ENCODE measurements at regions not wholly inside any gene's neighbourhood (a gene's known extent, or its start where the extent isn't known, plus 50 kb on each side); places are given as distances from the start of the nearest gene placed in this dataset.
"Not testable (repeated sequence)": the region's sequence is repeated elsewhere in the genome, so short reads cannot be mapped to it uniquely, and the experiment has no call there.

GRCh38 chr2:91567546-91568335 is 2876.3 kb downstream of the RPIA start:
- DNase-seq; H3K4me3 Mint-ChIP-seq; H3K9me3 Mint-ChIP-seq; H3K27ac Mint-ChIP-seq; H3K4me1 Mint-ChIP-seq (ENCODE audit: low read depth); H3K27me3 Mint-ChIP-seq; H3K36me3 Mint-ChIP-seq (ENCODE audit: low read depth): not testable (repeated sequence)

- not testable (repeated sequence) for H3K27me3 Mint-ChIP-seq; H3K4me1 Mint-ChIP-seq (ENCODE audit: low read depth); H3K9me3 Mint-ChIP-seq; DNase-seq; H3K27ac Mint-ChIP-seq; H3K36me3 Mint-ChIP-seq (ENCODE audit: low read depth); H3K4me3 Mint-ChIP-seq
These were observed 2877.2 kb downstream of the RPIA start for GRCh38 chr2:91568391-91569338.

- not testable (repeated sequence) for DNase-seq; H3K4me3 Mint-ChIP-seq; H3K4me1 Mint-ChIP-seq (ENCODE audit: low read depth); H3K9me3 Mint-ChIP-seq; H3K27me3 Mint-ChIP-seq; H3K27ac Mint-ChIP-seq; H3K36me3 Mint-ChIP-seq (ENCODE audit: low read depth)
These were observed 2879.9 kb downstream of the RPIA start for GRCh38 chr2:91571239-91571923.

GRCh38 chr2:91573018-91573417 is 2881.5 kb downstream of the RPIA start:
- not testable (repeated sequence) for DNase-seq; H3K27ac Mint-ChIP-seq; H3K4me1 Mint-ChIP-seq (ENCODE audit: low read depth); H3K36me3 Mint-ChIP-seq (ENCODE audit: low read depth); H3K9me3 Mint-ChIP-seq; H3K27me3 Mint-ChIP-seq; H3K4me3 Mint-ChIP-seq

- H3K9me3 Mint-ChIP-seq; H3K4me3 Mint-ChIP-seq; H3K4me1 Mint-ChIP-seq (ENCODE audit: low read depth); H3K27me3 Mint-ChIP-seq; H3K36me3 Mint-ChIP-seq (ENCODE audit: low read depth); H3K27ac Mint-ChIP-seq; DNase-seq: not testable (repeated sequence)
These were observed 2882.3 kb downstream of the RPIA start for GRCh38 chr2:91573755-91574154.

DNA sequence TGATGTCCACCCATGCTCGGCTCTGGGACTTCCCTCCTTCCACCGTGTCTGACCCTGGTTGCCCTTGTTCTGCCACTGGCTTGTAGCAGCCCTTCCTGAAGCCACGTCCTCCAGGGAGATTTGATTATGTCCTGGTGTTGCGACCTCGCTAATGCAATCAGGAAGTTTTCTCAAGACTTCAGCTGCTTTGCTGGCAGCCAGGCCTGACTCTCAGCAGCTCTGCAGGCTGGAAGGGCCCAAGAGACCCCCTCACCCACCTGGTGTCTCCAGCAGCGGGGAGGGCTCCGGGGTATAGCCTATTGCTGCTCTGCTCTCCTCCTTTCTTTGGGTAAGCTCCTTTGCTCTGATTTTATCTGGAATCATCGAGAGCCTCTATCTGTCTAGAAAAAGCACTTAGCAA is 2882.8 kb downstream of the RPIA start:
- not testable (repeated sequence) for H3K4me1 Mint-ChIP-seq (ENCODE audit: low read depth); DNase-seq; H3K36me3 Mint-ChIP-seq (ENCODE audit: low read depth); H3K27me3 Mint-ChIP-seq; H3K27ac Mint-ChIP-seq; H3K4me3 Mint-ChIP-seq; H3K9me3 Mint-ChIP-seq

DNA sequence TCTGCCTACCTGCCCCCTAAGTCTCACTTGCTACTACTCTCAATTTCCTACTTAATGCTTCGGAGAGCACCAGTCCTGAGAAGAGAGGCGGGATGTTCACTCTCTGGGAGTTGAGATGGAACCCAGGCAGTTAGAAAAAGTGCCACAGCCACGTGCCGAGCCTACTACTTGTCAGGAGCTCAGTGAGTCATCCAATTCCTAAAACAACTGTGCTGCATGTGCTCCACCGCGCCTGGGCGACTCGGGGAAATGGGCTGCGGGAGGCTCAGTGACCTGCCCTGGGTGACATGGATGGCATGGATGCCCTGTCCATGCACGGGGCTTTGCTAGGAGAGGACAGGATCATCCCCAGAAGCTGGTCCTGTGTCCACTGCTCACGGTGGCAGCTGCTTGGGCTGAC is 2884.2 kb downstream of the RPIA start:
- not testable (repeated sequence) for H3K4me1 Mint-ChIP-seq (ENCODE audit: low read depth); H3K27ac Mint-ChIP-seq; H3K4me3 Mint-ChIP-seq; H3K9me3 Mint-ChIP-seq; H3K36me3 Mint-ChIP-seq (ENCODE audit: low read depth); H3K27me3 Mint-ChIP-seq; DNase-seq

DNA sequence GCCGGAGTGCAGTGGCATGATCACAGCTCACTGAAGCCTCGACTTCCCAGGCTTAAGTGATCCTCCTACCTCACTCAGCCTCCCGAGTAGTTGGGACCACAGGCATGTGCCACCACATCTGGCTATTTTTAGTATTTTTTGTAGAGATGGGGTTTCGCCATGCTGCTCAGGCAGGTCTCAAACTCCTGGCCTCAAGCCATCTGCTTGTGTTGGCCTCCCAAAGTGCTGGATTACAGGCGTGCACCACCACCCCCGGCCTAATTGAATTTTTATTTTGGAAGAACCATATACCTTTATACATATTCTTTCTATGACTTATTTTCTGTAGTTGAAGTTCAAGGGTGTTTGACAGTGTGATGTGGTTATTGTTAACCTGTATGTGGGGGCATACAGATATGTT is 2885.9 kb downstream of the RPIA start:
- DNase-seq; H3K27me3 Mint-ChIP-seq; H3K9me3 Mint-ChIP-seq; H3K27ac Mint-ChIP-seq; H3K4me1 Mint-ChIP-seq (ENCODE audit: low read depth); H3K4me3 Mint-ChIP-seq; H3K36me3 Mint-ChIP-seq (ENCODE audit: low read depth): not testable (repeated sequence)

DNA sequence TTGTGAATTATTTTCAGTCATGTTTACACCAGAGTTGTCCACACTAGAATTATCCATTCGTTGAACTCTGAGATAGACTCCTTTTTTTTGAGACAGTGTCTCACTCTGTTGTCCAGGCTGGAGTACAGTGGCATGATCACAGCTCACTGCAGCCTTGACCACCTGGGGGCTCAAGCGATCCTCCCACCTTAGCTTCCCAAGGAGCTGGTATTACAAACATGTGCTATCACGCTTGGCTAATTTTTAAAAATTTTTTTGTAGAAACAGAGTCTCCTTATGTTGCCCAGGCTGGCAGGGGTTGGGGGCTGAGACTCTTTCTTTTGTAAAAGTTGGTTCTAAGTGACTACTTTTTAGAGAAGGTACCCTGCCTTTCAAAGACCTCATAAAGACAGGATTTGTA is 2887.2 kb downstream of the RPIA start:
- H3K36me3 Mint-ChIP-seq (ENCODE audit: low read depth); H3K9me3 Mint-ChIP-seq; H3K27ac Mint-ChIP-seq; H3K4me1 Mint-ChIP-seq (ENCODE audit: low read depth); DNase-seq; H3K27me3 Mint-ChIP-seq; H3K4me3 Mint-ChIP-seq: not testable (repeated sequence)

DNA sequence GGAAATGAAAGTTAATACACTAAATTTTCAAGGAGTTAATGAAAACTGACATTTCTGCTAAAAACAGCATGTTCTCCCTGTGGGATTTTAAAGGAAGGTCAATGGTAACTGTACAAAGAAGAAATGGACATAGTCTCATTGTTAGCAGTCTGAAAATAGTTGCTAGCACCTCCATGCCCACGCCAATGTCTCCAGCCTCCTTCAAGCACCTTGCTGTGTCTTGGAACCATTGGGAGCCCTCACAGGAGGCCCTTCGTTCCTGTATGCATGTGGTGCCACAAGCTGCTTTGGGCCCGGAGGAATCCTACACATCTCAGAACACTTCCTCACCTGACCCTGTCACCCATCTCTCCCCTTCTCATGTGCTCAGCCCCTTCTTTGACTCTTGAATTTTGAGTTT is 2888.1 kb downstream of the RPIA start:
- H3K9me3 Mint-ChIP-seq: peaks cover 11% of the 10 kb centered on the region
- H3K4me1 Mint-ChIP-seq (ENCODE audit: low read depth); H3K4me3 Mint-ChIP-seq; H3K36me3 Mint-ChIP-seq (ENCODE audit: low read depth); H3K27ac Mint-ChIP-seq; H3K27me3 Mint-ChIP-seq; DNase-seq: not testable (repeated sequence)

DNA sequence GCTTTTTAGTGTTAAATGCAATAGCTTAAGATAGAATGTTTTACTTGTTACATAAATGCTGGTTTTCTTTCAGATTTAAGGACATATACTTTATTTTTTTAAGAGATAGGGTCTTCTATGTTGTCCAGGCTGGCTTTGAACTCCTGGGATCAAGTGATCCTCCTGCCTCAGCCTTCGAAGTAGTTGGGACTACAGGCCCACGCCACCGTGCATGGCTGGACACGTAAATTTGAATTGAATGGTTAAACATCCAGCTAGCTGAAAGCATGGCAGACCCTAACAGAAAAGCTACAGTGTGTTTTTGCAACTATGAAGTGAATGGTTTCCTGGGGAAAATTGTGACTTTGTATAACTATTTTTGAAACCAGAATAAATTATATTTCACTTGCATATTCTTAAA is 2888.6 kb downstream of the RPIA start:
- H3K27ac Mint-ChIP-seq, H3K4me3 Mint-ChIP-seq: not testable (repeated sequence)

DNA sequence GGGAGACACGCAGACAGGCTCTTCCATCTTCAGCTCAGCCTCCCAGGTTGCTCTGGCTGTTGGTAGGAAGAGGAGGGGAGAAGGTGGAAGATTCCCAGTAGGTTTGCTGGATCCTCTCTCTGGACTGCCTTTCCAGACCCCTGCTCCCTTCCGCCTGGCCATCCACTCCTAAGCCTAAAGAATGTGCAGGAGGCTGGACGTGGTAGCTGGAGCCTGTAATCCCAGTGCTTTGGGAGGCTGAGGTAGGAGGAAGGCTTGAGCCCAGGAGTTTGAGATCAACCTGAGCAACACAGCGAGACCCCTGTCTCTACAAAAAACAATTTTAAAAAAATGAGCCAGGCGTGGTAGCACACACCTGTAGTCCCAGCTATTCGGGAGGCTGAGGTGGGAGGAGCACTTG is 2895.6 kb downstream of the RPIA start:
- not testable (repeated sequence) for H3K4me1 Mint-ChIP-seq (ENCODE audit: low read depth); H3K36me3 Mint-ChIP-seq (ENCODE audit: low read depth); H3K4me3 Mint-ChIP-seq; H3K27me3 Mint-ChIP-seq; DNase-seq; H3K27ac Mint-ChIP-seq
- H3K9me3 Mint-ChIP-seq: peaks cover 19% of the 10 kb centered on the region

More for the DNA sequence above, 2888.6 kb downstream of the RPIA start:
- H3K27me3 Mint-ChIP-seq; DNase-seq; H3K4me1 Mint-ChIP-seq (ENCODE audit: low read depth); H3K36me3 Mint-ChIP-seq (ENCODE audit: low read depth): not testable (repeated sequence)
- peaks cover 13% of the 10 kb centered on the region for H3K9me3 Mint-ChIP-seq

DNA sequence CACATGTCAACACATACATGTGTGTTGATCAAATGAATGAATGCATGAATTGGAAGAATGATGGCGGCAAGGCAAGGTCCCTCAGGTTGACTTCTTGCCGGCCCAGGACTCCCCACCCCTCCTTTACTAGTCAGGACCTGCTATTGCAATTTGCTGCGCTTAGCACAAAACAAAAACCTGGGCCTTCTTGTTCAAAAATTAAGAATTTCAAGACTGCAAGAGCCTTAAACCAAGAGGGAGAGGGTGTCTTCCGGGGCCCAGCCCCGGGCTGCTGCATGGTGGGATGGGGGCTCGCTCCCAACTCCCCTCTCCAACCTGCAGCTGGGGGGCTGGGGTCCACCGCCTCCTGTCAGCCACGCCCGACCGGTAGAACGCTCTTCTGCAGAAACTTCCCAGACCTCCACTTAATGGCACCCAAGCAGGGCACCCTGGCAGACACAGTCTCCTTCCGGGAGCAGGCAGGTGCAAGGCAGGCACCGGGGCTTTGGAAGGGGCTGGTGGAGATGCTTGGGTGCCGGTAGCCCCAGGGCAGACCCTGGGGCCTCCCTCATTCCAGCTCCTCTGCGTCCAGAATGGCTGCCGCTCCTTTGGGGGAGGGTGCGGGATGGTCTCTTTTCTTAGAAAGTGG is 2896.5 kb downstream of the RPIA start:
- not testable (repeated sequence) for DNase-seq; H3K4me3 Mint-ChIP-seq; H3K4me1 Mint-ChIP-seq (ENCODE audit: low read depth); H3K27ac Mint-ChIP-seq; H3K36me3 Mint-ChIP-seq (ENCODE audit: low read depth); H3K27me3 Mint-ChIP-seq
- H3K9me3 Mint-ChIP-seq: peaks cover 17% of the 10 kb centered on the region

- H3K4me3 Mint-ChIP-seq; H3K27ac Mint-ChIP-seq; H3K4me1 Mint-ChIP-seq (ENCODE audit: low read depth); DNase-seq; H3K36me3 Mint-ChIP-seq (ENCODE audit: low read depth); H3K27me3 Mint-ChIP-seq: not testable (repeated sequence)
- peaks cover 16% of the 10 kb centered on the region for H3K9me3 Mint-ChIP-seq
These were observed 2897.3 kb downstream of the RPIA start for GRCh38 chr2:91588782-91589223.
